MM.1S (cell line): ENCODE measurements at regions not wholly inside any gene's neighbourhood (a gene's known extent, or its start where the extent isn't known, plus 50 kb on each side); places are given as distances from the start of the nearest gene placed in this dataset.

Source experiments
- EZH2phosphoT487 ChIP-seq: fragments of 300-600 bp; sonication (generic); IDR thresholded peaks from 2 replicates; pipeline ENCODE4 v1.6.1; 2018; ENCODE audit warnings: antibody characterized with exemption, low read length
- TF ChIP-seq, protein P1 (sequence below): fragments of 300-600 bp; sonication (generic); IDR thresholded peaks from 2 replicates; pipeline ENCODE4 v1.5.1; 2016; ENCODE audit warnings: antibody characterized with exemption, low read length, mixed read lengths

DNA sequence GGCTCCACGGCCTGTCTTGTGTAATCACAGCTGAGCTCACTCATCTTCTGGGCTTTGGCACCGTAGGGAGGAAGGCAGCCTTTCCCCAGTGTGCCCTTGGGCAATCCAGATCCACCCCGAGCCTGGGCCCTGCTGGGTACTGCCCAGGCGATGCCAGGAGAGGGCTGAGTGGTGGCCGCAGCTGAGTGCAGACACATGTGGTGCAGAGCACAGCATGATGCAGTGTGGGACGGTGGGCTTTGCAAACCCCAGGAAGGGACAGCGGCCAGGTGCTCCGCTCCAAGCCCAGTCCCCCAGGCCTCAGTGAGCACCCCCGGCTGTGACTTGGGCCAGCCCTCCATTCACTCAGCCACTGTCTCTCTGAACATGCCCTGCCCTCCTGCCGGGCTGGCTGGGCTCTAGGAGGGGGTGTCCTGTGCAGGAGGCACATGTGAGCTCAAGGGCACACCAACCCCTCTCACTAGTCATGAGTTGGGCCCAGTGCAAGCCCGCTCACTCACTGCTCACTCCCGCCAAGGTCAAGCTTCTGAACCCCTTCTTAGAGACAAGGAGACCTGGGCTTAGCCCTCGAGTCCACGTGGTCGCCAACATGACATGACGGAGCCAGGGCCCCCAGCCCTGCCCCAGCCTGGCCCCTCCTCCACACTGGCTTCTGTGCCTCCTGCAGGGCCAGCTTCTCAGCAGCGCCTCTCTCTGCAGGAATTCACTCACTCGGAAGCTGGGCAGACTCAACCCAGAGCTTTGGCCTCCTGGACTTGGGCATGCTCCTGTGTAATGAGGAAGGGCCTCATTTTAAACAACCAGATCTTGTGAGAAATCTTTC lies 77.5 kb upstream of the INSIG1 start:
- TF ChIP-seq, protein P1, sequence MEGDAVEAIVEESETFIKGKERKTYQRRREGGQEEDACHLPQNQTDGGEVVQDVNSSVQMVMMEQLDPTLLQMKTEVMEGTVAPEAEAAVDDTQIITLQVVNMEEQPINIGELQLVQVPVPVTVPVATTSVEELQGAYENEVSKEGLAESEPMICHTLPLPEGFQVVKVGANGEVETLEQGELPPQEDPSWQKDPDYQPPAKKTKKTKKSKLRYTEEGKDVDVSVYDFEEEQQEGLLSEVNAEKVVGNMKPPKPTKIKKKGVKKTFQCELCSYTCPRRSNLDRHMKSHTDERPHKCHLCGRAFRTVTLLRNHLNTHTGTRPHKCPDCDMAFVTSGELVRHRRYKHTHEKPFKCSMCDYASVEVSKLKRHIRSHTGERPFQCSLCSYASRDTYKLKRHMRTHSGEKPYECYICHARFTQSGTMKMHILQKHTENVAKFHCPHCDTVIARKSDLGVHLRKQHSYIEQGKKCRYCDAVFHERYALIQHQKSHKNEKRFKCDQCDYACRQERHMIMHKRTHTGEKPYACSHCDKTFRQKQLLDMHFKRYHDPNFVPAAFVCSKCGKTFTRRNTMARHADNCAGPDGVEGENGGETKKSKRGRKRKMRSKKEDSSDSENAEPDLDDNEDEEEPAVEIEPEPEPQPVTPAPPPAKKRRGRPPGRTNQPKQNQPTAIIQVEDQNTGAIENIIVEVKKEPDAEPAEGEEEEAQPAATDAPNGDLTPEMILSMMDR, result no peak
- no peak for TF ChIP-seq EZH2phosphoT487
